OCI-LY3 (cell line): ENCODE measurements at regions not wholly inside any gene's neighbourhood (a gene's known extent, or its start where the extent isn't known, plus 50 kb on each side); places are given as distances from the start of the nearest gene placed in this dataset.

Source experiments
- H2AFZ ChIP-seq: fragments of 200-600, 300-600 bp; shearing (Covaris generic); 2 replicates; pipeline ENCODE4 v1.6.0; 2014; ENCODE audit warnings: antibody characterized with exemption, low read depth, low read length
- H3K27ac ChIP-seq: fragments of 200-600, 300-600 bp; sonication (generic); 2 replicates; pipeline ENCODE4 v1.5.1; 2014; ENCODE audit warnings: mild to moderate bottlenecking, low read length, moderate library complexity, mixed read lengths
- H3K27me3 ChIP-seq: fragments of 200-600, 300-600 bp; sonication (generic); 2 replicates; pipeline ENCODE4 v1.6.1; 2014; ENCODE audit warnings: low read depth, low read length, mixed read lengths
- H3K36me3 ChIP-seq: fragments of 200-600, 300-600 bp; sonication (generic); replicated peaks from 2 replicates; pipeline ENCODE3; 2014; ENCODE audit warnings: low read depth, low read length, mixed read lengths
- H3K4me1 ChIP-seq: fragments of 300-600, 200-600 bp; sonication (generic); 2 replicates; pipeline ENCODE4 v1.6.1; 2014; ENCODE audit warnings: low read length, mixed read lengths
- H3K4me2 ChIP-seq: fragments of 200-600, 300-600 bp; sonication (generic); 2 replicates; pipeline ENCODE4 v1.6.1; 2014; ENCODE audit warnings: low read length, mixed read lengths
- H3K4me3 ChIP-seq: fragments of 300-600, 200-600 bp; sonication (generic); 2 replicates; pipeline ENCODE4 v1.5.1; 2014; ENCODE audit warnings: antibody characterized with exemption, mild to moderate bottlenecking, low read length, moderate library complexity
- H3K79me2 ChIP-seq: fragments of 300-600, 200-600 bp; shearing (Covaris generic); 2 replicates; pipeline ENCODE4 v1.6.1; 2014; ENCODE audit warnings: mild to moderate bottlenecking, low read length, mixed read lengths
- H3K9ac ChIP-seq: fragments of 300-600, 200-600 bp; shearing (Covaris generic); 2 replicates; pipeline ENCODE4 v1.6.0; 2014; ENCODE audit warnings: mild to moderate bottlenecking, low read length, moderate library complexity
- H3K9me3 ChIP-seq: fragments of 200-600, 300-600 bp; shearing (Covaris generic); 2 replicates; pipeline ENCODE4 v1.6.1; 2014; ENCODE audit warnings: low read length, mixed read lengths; ENCODE audit not compliant: insufficient read depth
- H4K20me1 ChIP-seq: fragments of 200-600, 300-600 bp; sonication (generic); 2 replicates; pipeline ENCODE4 v1.6.1; 2016; ENCODE audit warnings: low read length, mixed read lengths; ENCODE audit not compliant: insufficient read depth
- EZH2phosphoT487 ChIP-seq: fragments of 200-600 bp; shearing (Covaris generic); IDR thresholded peaks from 2 replicates; pipeline ENCODE4 v1.6.1; 2018; ENCODE audit warnings: antibody characterized with exemption, mixed run types, low read depth
- TF ChIP-seq, protein P1 (sequence below): fragments of 200-600, 300-600 bp; sonication (generic); IDR thresholded peaks from 2 replicates; pipeline ENCODE4 v1.5.1; 2014; ENCODE audit warnings: antibody characterized with exemption, low read length, low read depth

DNA sequence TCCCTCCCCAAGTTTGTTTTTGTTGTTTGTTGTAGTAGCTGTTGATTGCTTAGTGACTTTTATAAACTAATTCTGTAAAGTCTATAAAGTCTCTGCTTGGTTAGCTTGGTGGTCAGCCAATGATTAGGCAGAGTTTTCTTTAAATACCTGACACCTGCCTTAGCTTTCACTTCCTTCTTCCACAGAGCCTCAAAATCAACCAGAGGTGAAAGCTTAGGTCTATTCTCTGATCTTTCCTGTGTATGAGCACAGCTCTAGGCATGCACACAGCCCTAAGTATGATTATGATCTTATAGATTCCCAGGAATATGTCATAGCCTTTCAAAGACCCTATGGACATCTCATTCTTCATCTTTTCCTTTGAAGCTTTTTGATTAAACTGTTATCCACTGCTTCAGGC is 514.7 kb downstream of the AACS start:
- no peak for TF ChIP-seq EZH2phosphoT487
- TF ChIP-seq, protein P1, sequence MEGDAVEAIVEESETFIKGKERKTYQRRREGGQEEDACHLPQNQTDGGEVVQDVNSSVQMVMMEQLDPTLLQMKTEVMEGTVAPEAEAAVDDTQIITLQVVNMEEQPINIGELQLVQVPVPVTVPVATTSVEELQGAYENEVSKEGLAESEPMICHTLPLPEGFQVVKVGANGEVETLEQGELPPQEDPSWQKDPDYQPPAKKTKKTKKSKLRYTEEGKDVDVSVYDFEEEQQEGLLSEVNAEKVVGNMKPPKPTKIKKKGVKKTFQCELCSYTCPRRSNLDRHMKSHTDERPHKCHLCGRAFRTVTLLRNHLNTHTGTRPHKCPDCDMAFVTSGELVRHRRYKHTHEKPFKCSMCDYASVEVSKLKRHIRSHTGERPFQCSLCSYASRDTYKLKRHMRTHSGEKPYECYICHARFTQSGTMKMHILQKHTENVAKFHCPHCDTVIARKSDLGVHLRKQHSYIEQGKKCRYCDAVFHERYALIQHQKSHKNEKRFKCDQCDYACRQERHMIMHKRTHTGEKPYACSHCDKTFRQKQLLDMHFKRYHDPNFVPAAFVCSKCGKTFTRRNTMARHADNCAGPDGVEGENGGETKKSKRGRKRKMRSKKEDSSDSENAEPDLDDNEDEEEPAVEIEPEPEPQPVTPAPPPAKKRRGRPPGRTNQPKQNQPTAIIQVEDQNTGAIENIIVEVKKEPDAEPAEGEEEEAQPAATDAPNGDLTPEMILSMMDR, result no peak
- H3K36me3 ChIP-seq, result no peaks in the 10 kb centered on the region
- no peaks in the 10 kb centered on the region for H3K27me3 ChIP-seq
- no peaks in the 10 kb centered on the region for H3K79me2 ChIP-seq
- no peak overlapping the region for H3K9ac ChIP-seq
- no peaks in the 10 kb centered on the region for H4K20me1 ChIP-seq
- no peak overlapping the region for H3K27ac ChIP-seq
- no peak overlapping the region for H2AFZ ChIP-seq
- H3K4me3 ChIP-seq, result no peak overlapping the region
- no peak overlapping the region for H3K4me2 ChIP-seq
- peaks cover 9% of the 10 kb centered on the region for H3K4me1 ChIP-seq
- H3K9me3 ChIP-seq, result peaks cover 2% of the 10 kb centered on the region; the same call in 1 of the 2 replicates

DNA sequence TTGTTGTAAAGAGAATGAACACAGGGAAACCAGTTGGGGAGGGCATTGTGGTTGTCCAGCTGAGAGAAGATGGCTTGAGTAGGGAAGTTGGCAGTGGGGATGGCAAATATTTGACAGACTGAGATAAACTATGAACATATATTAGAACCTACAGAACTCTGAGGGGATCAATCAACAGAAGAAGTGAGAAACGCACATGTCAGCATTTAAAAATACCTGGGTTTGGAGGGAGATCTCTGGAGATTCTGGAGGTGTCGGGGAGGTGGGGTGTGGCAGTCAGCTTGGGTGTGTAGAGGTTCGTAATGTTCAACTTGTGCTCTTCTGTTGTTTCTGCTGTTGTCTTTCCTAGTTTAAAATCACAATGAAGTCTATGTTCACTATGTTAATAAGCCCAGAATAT is 517.8 kb downstream of the AACS start:
- Histone ChIP-seq H3K36me3 (no peaks in the 10 kb centered on the region), H3K9ac (no peak overlapping the region), H3K79me2 (no peaks in the 10 kb centered on the region), H3K27me3 (no peaks in the 10 kb centered on the region), H3K4me3 (no peak overlapping the region), H4K20me1 (no peaks in the 10 kb centered on the region), H2AFZ (no peak overlapping the region), H3K4me2 (no peak overlapping the region), H3K4me1 (peaks cover 19% of the 10 kb centered on the region), H3K27ac (no peak overlapping the region), H3K9me3 (0 out of 2 replicates have a peak, but pooled peaks cover 2% of the 10 kb centered on the region)
- TF ChIP-seq, protein P1, result no peak
- no peak for TF ChIP-seq EZH2phosphoT487

DNA sequence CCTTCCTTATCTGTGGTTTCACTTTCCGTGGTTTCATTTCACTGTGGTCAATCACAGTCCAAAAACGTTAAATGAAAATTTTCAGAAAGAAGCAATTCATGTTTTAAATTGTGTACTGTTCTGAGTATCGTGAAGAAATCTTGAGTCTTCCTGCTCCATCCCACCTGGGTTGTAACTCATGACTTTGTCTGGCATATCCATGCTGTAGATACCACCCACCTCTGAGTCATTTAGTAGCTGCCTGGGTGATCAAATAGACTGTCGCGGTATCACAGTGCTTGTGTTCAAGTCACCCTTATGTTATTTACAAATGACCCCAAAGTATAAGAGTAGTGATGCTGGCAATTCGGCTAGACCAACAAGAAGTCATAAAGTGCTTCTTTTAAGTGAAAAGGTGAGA is 521.2 kb downstream of the AACS start:
- H2AFZ ChIP-seq, result 0 out of 2 replicates have a peak overlapping the region, but pooled peaks have one; percentile 34
- H3K4me2 ChIP-seq, result peak overlapping the region; percentile 31; the same call in 1 of the 2 replicates
- H3K27me3 ChIP-seq, result no peaks in the 10 kb centered on the region
- no peaks in the 10 kb centered on the region for H4K20me1 ChIP-seq
- no peak overlapping the region for H3K4me3 ChIP-seq
- peaks cover 10% of the 10 kb centered on the region for H3K4me1 ChIP-seq
- no peak for TF ChIP-seq EZH2phosphoT487
- TF ChIP-seq, protein P1, result no peak
- no peaks in the 10 kb centered on the region for H3K36me3 ChIP-seq
- H3K79me2 ChIP-seq, result no peaks in the 10 kb centered on the region
- no peaks in the 10 kb centered on the region for H3K9me3 ChIP-seq
- no peak overlapping the region for H3K9ac ChIP-seq
- H3K27ac ChIP-seq, result no peak overlapping the region

DNA sequence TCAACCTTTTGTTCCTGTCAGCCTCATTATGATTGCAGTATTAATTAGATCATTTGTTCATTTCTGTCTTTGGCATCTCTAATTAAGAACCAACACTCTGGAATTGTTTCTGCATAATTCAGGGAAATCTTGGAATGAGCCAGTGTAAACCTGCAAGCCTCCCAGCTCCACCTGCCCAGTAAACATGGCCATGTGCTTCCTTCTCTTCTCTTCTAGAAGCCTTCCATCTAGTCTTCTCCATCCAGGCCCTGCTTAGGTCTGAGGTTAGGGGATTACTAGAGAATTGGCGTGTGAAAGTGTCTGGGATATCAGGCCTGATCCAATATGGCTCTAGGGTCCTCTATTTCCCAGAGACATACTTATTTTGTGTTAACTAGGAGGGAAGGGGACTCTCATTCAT is 528.0 kb downstream of the AACS start:
- no peak overlapping the region for H3K27ac ChIP-seq
- TF ChIP-seq EZH2phosphoT487, result no peak
- TF ChIP-seq, protein P1, result no peak

More for the DNA sequence above, 528.0 kb downstream of the AACS start:
- Histone ChIP-seq H3K79me2 (no peaks in the 10 kb centered on the region), H3K27me3 (no peaks in the 10 kb centered on the region), H2AFZ (no peak overlapping the region), H3K9ac (no peak overlapping the region), H4K20me1 (no peaks in the 10 kb centered on the region), H3K4me1 (no peaks in the 10 kb centered on the region), H3K4me3 (no peak overlapping the region), H3K36me3 (no peaks in the 10 kb centered on the region), H3K9me3 (peaks cover 9% of the 10 kb centered on the region; the same call in 1 of the 2 replicates), H3K4me2 (no peak overlapping the region)
